HEK293 (cell line): ENCODE measurements at regions not wholly inside any gene's neighbourhood (a gene's known extent, or its start where the extent isn't known, plus 50 kb on each side); places are given as distances from the start of the nearest gene placed in this dataset.

ENCODE experiments used
- CTCF ChIA-PET: fragments of 350-600 bp; formaldehyde crosslinking; extraction: SDS; loops from one replicate; lab custom pipeline; 2021; ENCODE audit warnings: antibody characterized with exemption; lab: Yijun Ruan, JAX
- POLR2A ChIA-PET: fragments of 300-600 bp; formaldehyde crosslinking; extraction: SDS; loops from one replicate; lab custom pipeline; 2020; ENCODE audit warnings: antibody characterized with exemption, inconsistent platforms; lab: Yijun Ruan, JAX
- H3K27ac ChIP-seq: fragments of 200-500 bp; sonication (Bioruptor generic); 2 replicates; pipeline ENCODE4 v1.5.1; 2014; ENCODE audit warnings: low read depth, low read length, control low read depth, inconsistent platforms; ENCODE audit errors: extremely low read depth
- H3K36me3 ChIP-seq, 2 experiments: fragments of 200-500 bp in 1 of 2; sonication (Bioruptor generic) in 1 of 2; 1 replicate in 1 of 2; 2 replicates in 1 of 2; pipeline ENCODE4 v1.5.1; 2014 to 2017; ENCODE audit warnings: inconsistent platforms in 2 of 2, low read length in 2 of 2; ENCODE audit not compliant: control insufficient read depth in 2 of 2, insufficient read depth in 1 of 2
- H3K4me1 ChIP-seq: fragments of 200-500 bp; sonication (Bioruptor generic); 2 replicates; pipeline ENCODE4 v1.5.1; 2014; ENCODE audit warnings: mild to moderate bottlenecking, low read length, inconsistent platforms; ENCODE audit not compliant: control insufficient read depth, insufficient read depth
- H3K4me3 ChIP-seq: 2 replicates; pipeline ENCODE4 v1.5.1; 2011; ENCODE audit warnings: low read depth, mild to moderate bottlenecking, control low read depth, low read length, moderate library complexity
- H3K9me3 ChIP-seq: fragments of 200-500 bp; sonication (Bioruptor generic); 2 replicates; pipeline ENCODE4 v1.5.1; 2014; ENCODE audit warnings: low read depth, low read length, inconsistent platforms; ENCODE audit not compliant: control insufficient read depth, insufficient read depth
- EGR2 ChIP-seq: fragments of 450-650 bp; formaldehyde crosslinking; IDR thresholded peaks from 2 replicates; pipeline ENCODE4 v1.5.1; 2016; ENCODE audit warnings: low read depth, missing biosample characterization, missing genetic modification characterization
- OSR2 ChIP-seq: fragments of 450-650 bp; formaldehyde crosslinking; IDR thresholded peaks from 2 replicates; pipeline ENCODE4 v1.5.1; 2016; ENCODE audit warnings: missing biosample characterization, missing genetic modification characterization
- OVOL3 ChIP-seq: fragments of 450-650 bp; formaldehyde crosslinking; IDR thresholded peaks from 2 replicates; pipeline ENCODE4 v1.5.1; 2016; ENCODE audit warnings: missing biosample characterization, missing genetic modification characterization
- PRDM1 ChIP-seq: fragments of 450-650 bp; formaldehyde crosslinking; IDR thresholded peaks from 2 replicates; pipeline ENCODE4; 2016; ENCODE audit warnings: missing biosample characterization, missing genetic modification characterization
- ZBTB48 ChIP-seq: fragments of 450-650 bp; formaldehyde crosslinking; IDR thresholded peaks from 2 replicates; pipeline ENCODE4 v1.5.1; 2016; ENCODE audit warnings: missing biosample characterization, missing genetic modification characterization
- ZBTB6 ChIP-seq: fragments of 450-650 bp; formaldehyde crosslinking; IDR thresholded peaks from 2 replicates; pipeline ENCODE4 v1.5.1; 2017; ENCODE audit warnings: missing biosample characterization, missing genetic modification characterization
- ZBTB7A ChIP-seq: fragments of 450-650 bp; formaldehyde crosslinking; IDR thresholded peaks from 2 replicates; pipeline ENCODE4 v1.5.1; 2016; ENCODE audit warnings: low read depth, missing biosample characterization, missing genetic modification characterization
- ZEB2 ChIP-seq: fragments of 450-650 bp; formaldehyde crosslinking; IDR thresholded peaks from 2 replicates; pipeline ENCODE4 v1.5.1; 2016; ENCODE audit warnings: missing biosample characterization, missing genetic modification characterization
- ZNF155 ChIP-seq: fragments of 450-650 bp; formaldehyde crosslinking; IDR thresholded peaks from 2 replicates; pipeline ENCODE4 v1.5.1; 2016; ENCODE audit warnings: missing biosample characterization, missing genetic modification characterization
- ZNF157 ChIP-seq: fragments of 450-650 bp; formaldehyde crosslinking; IDR thresholded peaks from 2 replicates; pipeline ENCODE4 v1.5.1; 2016; ENCODE audit warnings: missing biosample characterization, missing genetic modification characterization
- ZNF175 ChIP-seq: fragments of 450-650 bp; formaldehyde crosslinking; IDR thresholded peaks from 2 replicates; pipeline ENCODE4 v1.5.1; 2016; ENCODE audit warnings: missing biosample characterization, missing genetic modification characterization
- ZNF221 ChIP-seq: fragments of 450-650 bp; formaldehyde crosslinking; IDR thresholded peaks from 2 replicates; pipeline ENCODE4 v1.5.1; 2017; ENCODE audit warnings: missing biosample characterization, missing genetic modification characterization, borderline replicate concordance
- ZNF391 ChIP-seq: fragments of 450-650 bp; formaldehyde crosslinking; IDR thresholded peaks from 2 replicates; pipeline ENCODE4 v1.5.1; 2016; ENCODE audit warnings: low read depth, missing biosample characterization, missing genetic modification characterization, borderline replicate concordance
- ZNF558 ChIP-seq: fragments of 450-650 bp; formaldehyde crosslinking; IDR thresholded peaks from 2 replicates; pipeline ENCODE4 v1.5.1; 2016; ENCODE audit warnings: missing biosample characterization, missing genetic modification characterization
- ZNF580 ChIP-seq: fragments of 450-650 bp; formaldehyde crosslinking; IDR thresholded peaks from 2 replicates; pipeline ENCODE4 v1.5.1; 2016; ENCODE audit warnings: missing biosample characterization, missing genetic modification characterization
- ZNF658 ChIP-seq: fragments of 450-650 bp; formaldehyde crosslinking; IDR thresholded peaks from 2 replicates; pipeline ENCODE4; 2016; ENCODE audit warnings: missing biosample characterization, missing genetic modification characterization
- ZNF677 ChIP-seq: fragments of 450-650 bp; IDR thresholded peaks from 2 replicates; pipeline ENCODE4 v1.5.0; 2018; ENCODE audit warnings: missing biosample characterization, mild to moderate bottlenecking, missing genetic modification characterization, moderate library complexity
- ZNF76 ChIP-seq: fragments of 450-650 bp; formaldehyde crosslinking; IDR thresholded peaks from 2 replicates; pipeline ENCODE4; 2016; ENCODE audit warnings: low read depth, missing biosample characterization, missing genetic modification characterization, borderline replicate concordance
- ZNF830 ChIP-seq: fragments of 450-650 bp; IDR thresholded peaks from 2 replicates; pipeline ENCODE4 v1.5.0; 2018; ENCODE audit warnings: missing biosample characterization, missing genetic modification characterization, low read depth, mild to moderate bottlenecking, moderate library complexity
- ZSCAN30 ChIP-seq: fragments of 450-650 bp; IDR thresholded peaks from 2 replicates; pipeline ENCODE4 v1.5.1; 2018; ENCODE audit warnings: missing biosample characterization, mild to moderate bottlenecking, missing genetic modification characterization, moderate library complexity
- TF ChIP-seq, protein P1 (sequence below): fragments of 450-650 bp; formaldehyde crosslinking; IDR thresholded peaks from 2 replicates; pipeline ENCODE4 v1.5.1; 2016; ENCODE audit warnings: missing biosample characterization, missing genetic modification characterization

GRCh38 chr19:31834070-31834469 lies 484.8 kb upstream of the TSHZ3 start:
- H3K4me3 ChIP-seq: no peak overlapping the region
- peaks cover 16% of the 10 kb centered on the region for H3K9me3 ChIP-seq
- no peak overlapping the region for H3K27ac ChIP-seq
- no peaks in the 10 kb centered on the region for H3K36me3 ChIP-seq
- TF ChIP-seq ZNF157 (no peak), ZNF558 (tag by site-specific recombination) (peak; percentile 94)
- ChIA-PET POLR2A (no interaction called here), CTCF (no interaction called here)
- no peaks in the 10 kb centered on the region for H3K4me1 ChIP-seq

DNA sequence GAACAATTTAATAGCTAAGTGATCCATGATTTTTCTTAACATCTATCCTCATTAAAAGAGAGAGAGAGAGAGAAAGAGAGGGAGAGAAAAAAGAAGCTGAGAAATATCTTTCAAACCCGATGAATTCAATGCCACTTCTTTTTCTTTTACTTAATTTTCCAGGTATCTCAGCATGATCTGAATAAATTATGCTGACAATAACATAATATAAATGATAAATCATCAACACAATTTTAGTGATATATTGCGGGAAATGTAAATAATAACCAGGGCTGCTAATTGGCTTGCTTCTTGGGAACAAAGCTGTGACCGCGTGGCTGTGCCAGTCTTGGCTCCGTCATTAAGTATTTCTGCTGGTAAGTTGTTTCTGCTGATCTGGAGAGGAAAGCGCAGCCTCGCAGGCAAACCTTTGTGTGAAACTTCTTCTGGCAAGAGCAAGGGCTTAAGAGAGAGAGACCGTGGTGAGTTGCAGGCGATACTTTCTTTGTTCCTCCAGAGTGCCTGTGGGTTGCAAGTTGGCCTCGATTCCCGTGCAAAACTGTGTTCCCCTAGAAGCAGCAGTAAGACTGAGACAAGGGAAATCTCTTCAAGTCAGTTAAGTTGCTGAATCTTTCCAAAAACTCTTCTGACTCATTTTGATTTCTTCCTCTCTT lies 489.1 kb upstream of the TSHZ3 start:
- POLR2A ChIA-PET: no interaction called here
- H3K27ac ChIP-seq: no peak overlapping the region
- no peaks in the 10 kb centered on the region for H3K4me1 ChIP-seq
- no peaks in the 10 kb centered on the region for H3K36me3 ChIP-seq
- H3K4me3 ChIP-seq: no peak overlapping the region
- TF ChIP-seq ZNF677 (tag by site-specific recombination) (no peak), ZBTB48 (tag by site-specific recombination) (no peak), PRDM1 (no peak), OVOL3 (tag by site-specific recombination) (no peak), ZNF221 (no peak), ZEB2 (tag by site-specific recombination) (no peak), EGR2 (tag by site-specific recombination) (no peak), ZNF830 (tag by site-specific recombination) (no peak), ZBTB7A (tag by site-specific recombination) (no peak), ZNF175 (no peak), ZBTB6 (tag by site-specific recombination) (no peak), ZNF155 (tag by site-specific recombination) (no peak), OSR2 (no peak)
- TF ChIP-seq, protein P1, sequence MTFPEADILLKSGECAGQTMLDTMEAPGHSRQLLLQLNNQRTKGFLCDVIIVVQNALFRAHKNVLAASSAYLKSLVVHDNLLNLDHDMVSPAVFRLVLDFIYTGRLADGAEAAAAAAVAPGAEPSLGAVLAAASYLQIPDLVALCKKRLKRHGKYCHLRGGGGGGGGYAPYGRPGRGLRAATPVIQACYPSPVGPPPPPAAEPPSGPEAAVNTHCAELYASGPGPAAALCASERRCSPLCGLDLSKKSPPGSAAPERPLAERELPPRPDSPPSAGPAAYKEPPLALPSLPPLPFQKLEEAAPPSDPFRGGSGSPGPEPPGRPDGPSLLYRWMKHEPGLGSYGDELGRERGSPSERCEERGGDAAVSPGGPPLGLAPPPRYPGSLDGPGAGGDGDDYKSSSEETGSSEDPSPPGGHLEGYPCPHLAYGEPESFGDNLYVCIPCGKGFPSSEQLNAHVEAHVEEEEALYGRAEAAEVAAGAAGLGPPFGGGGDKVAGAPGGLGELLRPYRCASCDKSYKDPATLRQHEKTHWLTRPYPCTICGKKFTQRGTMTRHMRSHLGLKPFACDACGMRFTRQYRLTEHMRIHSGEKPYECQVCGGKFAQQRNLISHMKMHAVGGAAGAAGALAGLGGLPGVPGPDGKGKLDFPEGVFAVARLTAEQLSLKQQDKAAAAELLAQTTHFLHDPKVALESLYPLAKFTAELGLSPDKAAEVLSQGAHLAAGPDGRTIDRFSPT (tag by site-specific recombination): no peak
- CTCF ChIA-PET: interaction anchor here (0.6 to 1.1 kb wide), 3 partner anchors 15 to 1155 kb away, joined by 3 to 6 read pairs (median 3); no protein-coding TSS in a partner anchor
- H3K9me3 ChIP-seq: peaks cover 32% of the 10 kb centered on the region

DNA sequence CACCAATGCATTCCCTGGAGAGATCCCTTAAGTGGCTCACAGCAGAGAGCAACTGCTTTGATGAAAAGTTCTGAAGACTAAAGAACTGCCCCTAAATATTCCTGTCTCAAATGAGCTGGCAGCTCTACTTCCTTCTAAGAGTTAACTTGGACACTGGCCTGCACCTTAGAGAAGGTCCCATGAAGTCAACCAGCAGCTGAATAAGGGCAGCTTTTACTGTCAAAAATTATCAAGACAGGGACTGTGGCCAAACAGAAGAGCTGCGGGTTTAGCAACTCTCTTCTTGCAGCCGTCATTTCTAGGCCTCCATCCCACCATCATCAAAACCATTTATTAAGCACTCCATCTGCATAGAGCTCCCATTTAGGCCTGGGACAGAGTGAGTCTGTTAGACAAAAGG lies 491.1 kb upstream of the TSHZ3 start:
- TF ChIP-seq ZNF391 (tag by site-specific recombination) (no peak), ZNF76 (tag by site-specific recombination) (no peak), ZBTB7A (tag by site-specific recombination) (no peak), ZNF658 (tag by site-specific recombination) (no peak), ZNF580 (tag by site-specific recombination) (no peak), ZSCAN30 (tag by site-specific recombination) (no peak)
- TF ChIP-seq, all 188 proteins: peak for 0
- CTCF ChIA-PET: no interaction called here
- no peaks in the 10 kb centered on the region for H3K4me1 ChIP-seq
- H3K36me3 ChIP-seq: no peaks in the 10 kb centered on the region; a peak in 1 of 3 replicates
- no peak overlapping the region for H3K4me3 ChIP-seq
- POLR2A ChIA-PET: no interaction called here
- H3K27ac ChIP-seq: no peak overlapping the region
- peaks cover 28% of the 10 kb centered on the region for H3K9me3 ChIP-seq
